Neuronal stem cell (in vitro differentiated cells): ENCODE measurements at regions not wholly inside any gene's neighbourhood (a gene's known extent, or its start where the extent isn't known, plus 50 kb on each side); places are given as distances from the start of the nearest gene placed in this dataset.
A peak's percentile ranks its signal among the peaks of the same experiment; 100 is the strongest.

Experiments used
- DNase-seq: peaks from one replicate; pipeline ENCODE4 v3.0.0-alpha.2; 2013; ENCODE audit warnings: low spot score
- H2AFZ ChIP-seq: one replicate; pipeline ENCODE4 v1.6.1; 2013; ENCODE audit warnings: mild to moderate bottlenecking, low read length, inconsistent platforms
- H2AK5ac ChIP-seq: 2 replicates; pipeline ENCODE4 v1.6.1; 2013; ENCODE audit warnings: low read depth, mild to moderate bottlenecking, inconsistent platforms, low read length, moderate library complexity, mixed read lengths
- H2BK120ac ChIP-seq: 2 replicates; pipeline ENCODE4 v1.6.1; 2013; ENCODE audit warnings: low read depth, mild to moderate bottlenecking, inconsistent platforms, low read length, moderate library complexity, mixed read lengths
- H2BK12ac ChIP-seq: one replicate; pipeline ENCODE4 v1.6.1; 2013; ENCODE audit warnings: low read length, inconsistent platforms
- H2BK15ac ChIP-seq: 2 replicates; pipeline ENCODE4 v1.6.1; 2013; ENCODE audit warnings: mild to moderate bottlenecking, low read length, inconsistent platforms, mixed read lengths
- H2BK5ac ChIP-seq: one replicate; pipeline ENCODE4 v1.6.1; 2013; ENCODE audit warnings: inconsistent platforms, mild to moderate bottlenecking, low read length, moderate library complexity
- H3K14ac ChIP-seq: one replicate; pipeline ENCODE4 v1.6.1; 2013; ENCODE audit warnings: low read length, inconsistent platforms
- H3K18ac ChIP-seq: 2 replicates; pipeline ENCODE4 v1.6.1; 2013; ENCODE audit warnings: low read length, inconsistent platforms
- H3K23ac ChIP-seq: 2 replicates; pipeline ENCODE4 v1.6.1; 2013; ENCODE audit warnings: low read depth, mild to moderate bottlenecking, mixed read lengths, low read length, inconsistent platforms; ENCODE audit not compliant: poor library complexity
- H3K27ac ChIP-seq: replicated peaks from 3 replicates; pipeline ENCODE4 v1.5.1; 2013; ENCODE audit warnings: low read length, inconsistent platforms
- H3K27me3 ChIP-seq, 3 experiments: 2 replicates each; pipeline ENCODE4 v1.6.1; 2013; ENCODE audit warnings: low read length in 3 of 3, mild to moderate bottlenecking in 2 of 3, inconsistent platforms in 1 of 3, low read depth in 1 of 3, mixed read lengths in 1 of 3, moderate library complexity in 1 of 3; ENCODE audit not compliant: control insufficient read depth in 3 of 3, insufficient read depth in 3 of 3
- H3K36me3 ChIP-seq, 2 donors: replicated peaks in 1 of 2; 2 replicates each; pipeline ENCODE4 v1.6.1; 2013; ENCODE audit warnings: low read length in 2 of 2; ENCODE audit not compliant: control insufficient read depth in 2 of 2, insufficient read depth in 2 of 2
- H3K4ac ChIP-seq: 2 replicates; pipeline ENCODE4 v1.6.1; 2013; ENCODE audit warnings: inconsistent platforms, mild to moderate bottlenecking, low read length, moderate library complexity
- H3K4me1 ChIP-seq, 2 donors: 1 replicate in 1 of 2; 2 replicates in 1 of 2; pipeline ENCODE4 v1.6.1; 2013; ENCODE audit warnings: low read length in 2 of 2, low read depth in 1 of 2; ENCODE audit not compliant: control insufficient read depth in 2 of 2, insufficient read depth in 1 of 2
- H3K4me2 ChIP-seq: one replicate; pipeline ENCODE4 v1.6.1; 2013; ENCODE audit warnings: mild to moderate bottlenecking, low read length, inconsistent platforms; ENCODE audit not compliant: insufficient read depth, poor library complexity, severe bottlenecking
- H3K4me3 ChIP-seq, 2 donors: 2 replicates each; pipeline ENCODE4 v1.5.1; 2013; ENCODE audit warnings: low read length in 2 of 2, mild to moderate bottlenecking in 2 of 2, inconsistent platforms in 1 of 2, moderate library complexity in 1 of 2
- H3K79me1 ChIP-seq: one replicate; pipeline ENCODE4 v1.6.1; 2013; ENCODE audit warnings: low read depth, mild to moderate bottlenecking, inconsistent platforms, low read length, moderate library complexity
- H3K9ac ChIP-seq: one replicate; pipeline ENCODE4 v1.6.1; 2013; ENCODE audit warnings: mild to moderate bottlenecking, low read depth, low read length, inconsistent platforms; ENCODE audit not compliant: poor library complexity
- H3K9me3 ChIP-seq, 2 donors: replicated peaks in 1 of 2; 2 replicates each; pipeline versions ENCODE3 to v1.6.1; 2013; ENCODE audit warnings: low read length in 2 of 2, mild to moderate bottlenecking in 2 of 2, inconsistent platforms in 1 of 2, low read depth in 1 of 2, mixed read lengths in 1 of 2, moderate library complexity in 1 of 2; ENCODE audit not compliant: control insufficient read depth in 2 of 2, insufficient read depth in 1 of 2
- H4K8ac ChIP-seq: one replicate; pipeline ENCODE4 v1.6.1; 2013; ENCODE audit warnings: low read depth, mild to moderate bottlenecking, inconsistent platforms, low read length, moderate library complexity
- H4K91ac ChIP-seq: one replicate; pipeline ENCODE4 v1.6.1; 2013; ENCODE audit warnings: low read length, low read depth, mild to moderate bottlenecking, inconsistent platforms; ENCODE audit not compliant: poor library complexity
- WGBS, 2 donors: extraction: QIAGEN DNeasy Blood & Tissue Kit; methylation state at CpG; one replicate each; pipeline ENCODE4 v1.1.7; 2013; ENCODE audit warnings: missing lambda C conversion rate in 2 of 2, mixed read lengths in 1 of 2; ENCODE audit not compliant: insufficient read length in 2 of 2, insufficient replicate concordance in 1 of 2; ENCODE audit errors: extremely low coverage in 2 of 2; 5-methylcytosine and 5-hydroxymethylcytosine counted together

- Histone ChIP-seq H2AFZ (peak overlapping the region; percentile 12), H3K36me3 (no peaks in the 10 kb centered on the region), H3K18ac (no peak overlapping the region), H2BK120ac (no peak overlapping the region), H3K79me1 (no peaks in the 10 kb centered on the region), H3K9me3 (peaks cover 0 to 5% of the 10 kb centered on the region in 2 donors), H3K27ac (no peak overlapping the region), H2AK5ac (no peak overlapping the region), H4K91ac (no peak overlapping the region), H3K4ac (no peak overlapping the region), H2BK12ac (no peak overlapping the region), H3K14ac (no peak overlapping the region), H3K23ac (no peak overlapping the region), H2BK15ac (no peak overlapping the region), H4K8ac (no peak overlapping the region), H3K4me2 (no peak overlapping the region), H3K27me3 (no peaks in the 10 kb centered on the region), H3K4me1 (peaks cover 0 to under 1% of the 10 kb centered on the region in 2 donors), H3K4me3 (no peak overlapping the region), H2BK5ac (no peak overlapping the region), H3K9ac (no peak overlapping the region)
- WGBS, 2 donors = no CpG with 5 or more reads among the region's 4 CpGs
- no peak for DNase-seq
Observed at GRCh38 chr3:152785051-152785450, 49.9 kb upstream of the P2RY1 start.
